Endothelial cell of umbilical vein (primary cell): ENCODE measurements at regions not wholly inside any gene's neighbourhood (a gene's known extent, or its start where the extent isn't known, plus 50 kb on each side); places are given as distances from the start of the nearest gene placed in this dataset.

Experiments used
- BruUV-seq: library from RNA; stranded (reverse); fragments of 400-500 nt; replicated peaks from 2 replicates; lab custom pipeline; 2021; lab: Mats Ljungman, UMichigan
- CTCF ChIA-PET: fragments of 300-600, 350-600 bp; sonication (Branson Sonifier 250); formaldehyde crosslinking; loops from one replicate; lab custom pipeline; 2021; ENCODE audit warnings: antibody characterized with exemption, inconsistent platforms; lab: Charles Lee
- POLR2A ChIA-PET: fragments of 300-600, 350-600 bp; sonication (Branson Sonifier 250); formaldehyde crosslinking; loops from one replicate; lab custom pipeline; 2021; ENCODE audit warnings: antibody characterized with exemption, inconsistent platforms; lab: Charles Lee
- DNase-seq: peaks from one replicate; pipeline ENCODE4 v3.0.0-alpha.2; 2011; ENCODE audit warnings: low read depth, low spot score
- FAIRE-seq: peaks from 2 replicates; lab custom pipeline; 2011; peaks lifted over from hg19 to GRCh38; lab: Jason Lieb, UNC
- H2AFZ ChIP-seq: 2 replicates; pipeline ENCODE4 v1.6.0; 2012; ENCODE audit warnings: low read depth, low read length, control low read depth, inconsistent platforms
- H3K27ac ChIP-seq: 2 replicates; pipeline ENCODE4 v1.5.1; 2011; ENCODE audit warnings: low read depth, mild to moderate bottlenecking, control low read depth, low read length, moderate library complexity; ENCODE audit not compliant: insufficient read depth
- H3K27me3 ChIP-seq, 2 experiments: 2 replicates each; pipeline versions ENCODE4 v1.6.0 to v1.6.1; 2011; ENCODE audit warnings: low read length in 2 of 2, mixed read lengths in 1 of 2; ENCODE audit not compliant: control insufficient read depth in 2 of 2, insufficient read depth in 2 of 2
- H3K36me3 ChIP-seq, 2 experiments: 2 replicates in 1 of 2; 3 replicates in 1 of 2; pipeline ENCODE4 v1.5.1; 2011; ENCODE audit warnings: low read length in 2 of 2, mild to moderate bottlenecking in 1 of 2, moderate library complexity in 1 of 2; ENCODE audit not compliant: control insufficient read depth in 2 of 2, insufficient read depth in 2 of 2; ENCODE audit errors: extremely low read depth in 1 of 2
- H3K4me1 ChIP-seq: 3 replicates; pipeline ENCODE4 v1.5.1; 2011; ENCODE audit warnings: mild to moderate bottlenecking, low read length; ENCODE audit not compliant: control insufficient read depth, insufficient read depth; ENCODE audit errors: extremely low read depth
- H3K4me2 ChIP-seq: 2 replicates; pipeline ENCODE4 v1.6.1; 2011; ENCODE audit warnings: low read length, control low read depth, mixed read lengths; ENCODE audit not compliant: insufficient read depth
- H3K4me3 ChIP-seq, 3 experiments: fragments of 200-600 bp in 1 of 3; sonication (generic), shearing (Covaris generic) in 1 of 3; replicated peaks in 1 of 3; 2 replicates each; pipeline ENCODE4 v1.5.1; 2011 to 2016; ENCODE audit warnings: control low read depth in 3 of 3, low read length in 3 of 3, mild to moderate bottlenecking in 2 of 3, inconsistent platforms in 1 of 3, low read depth in 1 of 3, moderate library complexity in 1 of 3; ENCODE audit not compliant: insufficient read depth in 1 of 3
- H3K79me2 ChIP-seq: 2 replicates; pipeline ENCODE4 v1.6.0; 2012; ENCODE audit warnings: low read length, inconsistent platforms; ENCODE audit not compliant: control insufficient read depth, insufficient read depth
- H3K9ac ChIP-seq: replicated peaks from 2 replicates; pipeline ENCODE3; 2011; ENCODE audit warnings: low read length, control low read depth; ENCODE audit not compliant: insufficient read depth; ENCODE audit errors: extremely low read depth
- H3K9me1 ChIP-seq: replicated peaks from 3 replicates; pipeline ENCODE4 v1.6.0; 2011; ENCODE audit warnings: mild to moderate bottlenecking, low read length; ENCODE audit not compliant: control insufficient read depth, insufficient read depth; ENCODE audit errors: extremely low read depth
- H3K9me3 ChIP-seq: replicated peaks from 2 replicates; pipeline ENCODE4 v1.5.1; 2012; ENCODE audit warnings: low read length, inconsistent platforms; ENCODE audit not compliant: control insufficient read depth, insufficient read depth
- H4K20me1 ChIP-seq: replicated peaks from 2 replicates; pipeline ENCODE3; 2011; ENCODE audit warnings: mild to moderate bottlenecking, low read length; ENCODE audit not compliant: control insufficient read depth, insufficient read depth; ENCODE audit errors: extremely low read depth
- CTCF ChIP-seq, 2 donors: IDR thresholded peaks; 1 replicate in 1 of 2; 2 replicates in 1 of 2; pipeline ENCODE4 v1.5.1; 2011; ENCODE audit warnings: low read length in 2 of 2, mild to moderate bottlenecking in 2 of 2, moderate library complexity in 2 of 2, control low read depth in 1 of 2, inconsistent platforms in 1 of 2, low read depth in 1 of 2; ENCODE audit not compliant: insufficient read depth in 1 of 2; ENCODE audit errors: extremely low read depth in 1 of 2
- EZH2 ChIP-seq: IDR thresholded peaks from 2 replicates; pipeline ENCODE4 v1.6.1; 2012; ENCODE audit warnings: borderline replicate concordance, low read depth, mild to moderate bottlenecking, moderate library complexity, low read length, inconsistent platforms; ENCODE audit not compliant: severe bottlenecking
- FOS ChIP-seq: IDR thresholded peaks from 2 replicates; pipeline ENCODE4 v1.6.1; 2011; ENCODE audit warnings: mild to moderate bottlenecking, low read length, moderate library complexity, borderline replicate concordance; ENCODE audit not compliant: insufficient read depth
- GATA2 ChIP-seq: IDR thresholded peaks from 2 replicates; pipeline ENCODE4 v1.7.0; 2011; ENCODE audit warnings: low read depth, mild to moderate bottlenecking, moderate library complexity, mixed read lengths, low read length; ENCODE audit not compliant: insufficient read length, insufficient read depth
- JUN ChIP-seq: IDR thresholded peaks from 2 replicates; pipeline ENCODE4 v1.6.1; 2011; ENCODE audit warnings: borderline replicate concordance, low read depth; ENCODE audit not compliant: insufficient read length, insufficient read depth
- MAX ChIP-seq: IDR thresholded peaks from 2 replicates; pipeline ENCODE4 v1.6.1; 2011; ENCODE audit not compliant: insufficient read depth, insufficient read length
- MYC ChIP-seq: IDR thresholded peaks from one replicate; pipeline ENCODE4 v1.6.1; 2011; ENCODE audit warnings: mild to moderate bottlenecking, low read depth, low read length
- POLR2A ChIP-seq: IDR thresholded peaks from 2 replicates; pipeline ENCODE4 v1.6.1; 2012; ENCODE audit warnings: low read depth, mild to moderate bottlenecking, control low read depth, low read length
- POLR2AphosphoS5 ChIP-seq: IDR thresholded peaks from 2 replicates; pipeline ENCODE4 v1.6.1; 2012; ENCODE audit warnings: low read depth, mild to moderate bottlenecking, control low read depth, low read length, moderate library complexity; ENCODE audit not compliant: insufficient read depth
- dilution Hi-C: fragments of 300-500 bp; cut with MboI; formaldehyde crosslinking; loops from one replicate; pipeline ENCODE4 v1.15.0; 2019; ENCODE audit warnings: low sequenced_read_pairs; ENCODE audit not compliant: extremely low pct_ligation_motif_present
- intact Hi-C: fragments of 100-400 bp; cut with micrococcal nuclease; formaldehyde crosslinking; loops from one replicate; pipeline ENCODE4 v1.10.0; 2022

- Histone ChIP-seq H3K9ac (no peak overlapping the region), H2AFZ (no peak overlapping the region), H3K4me3 (no peak overlapping the region), H3K4me1 (no peaks in the 10 kb centered on the region), H3K79me2 (no peaks in the 10 kb centered on the region), H4K20me1 (no peaks in the 10 kb centered on the region), H3K27ac (no peak overlapping the region), H3K9me1 (no peaks in the 10 kb centered on the region), H3K27me3 (no peaks in the 10 kb centered on the region), H3K4me2 (no peak overlapping the region), H3K9me3 (peaks cover 12% of the 10 kb centered on the region), H3K36me3 (no peaks in the 10 kb centered on the region)
- FAIRE-seq (no peak), DNase-seq (no peak)
- dilution Hi-C loops: no loop called here
- CTCF ChIA-PET: no interaction called here
- BruUV-seq: no TSS peak
- POLR2A ChIA-PET: no interaction called here
- intact Hi-C loops: no loop called here
- no peak for TF ChIP-seq MAX
- TF ChIP-seq POLR2AphosphoS5: no peak
- no peak for TF ChIP-seq EZH2
- no peak for TF ChIP-seq JUN
- TF ChIP-seq MYC: no peak
- TF ChIP-seq POLR2A: no peak
- no peak for TF ChIP-seq GATA2
- no peak for TF ChIP-seq CTCF (IDR thresholded peaks at IDR 0.05; ENCODE audit: extremely low read depth in 1 of 2, insufficient read depth in 1 of 2, low read depth in 1 of 2, low read length in 2 of 2)
- TF ChIP-seq FOS: no peak
Measured at GRCh38 chr7:49037346-49038210, 113.2 kb downstream of the CDC14C start.
